Esophagus squamous epithelium (tissue), 5 donors: ENCODE measurements at regions not wholly inside any gene's neighbourhood (a gene's known extent, or its start where the extent isn't known, plus 50 kb on each side); places are given as distances from the start of the nearest gene placed in this dataset.

Source experiments
- DNase-seq: peaks from one replicate; lab custom pipeline; 2025; lab: John Stamatoyannopoulos, UW
- H3K27ac ChIP-seq, 4 donors: fragments of 200-600 bp; sonication (generic); one replicate each; pipeline ENCODE4 v1.5.1; 2016 to 2019; ENCODE audit warnings: mild to moderate bottlenecking in 1 of 4
- H3K27me3 ChIP-seq, 4 donors: fragments of 200-600 bp; sonication (generic); 1 replicate in 3 of 4; 2 replicates in 1 of 4; pipeline versions ENCODE4 v1.5.1 to v1.6.0; 2017 to 2021; ENCODE audit warnings: antibody characterized with exemption in 1 of 4
- H3K36me3 ChIP-seq, 3 donors: fragments of 200-600 bp; sonication (generic); one replicate each; pipeline ENCODE4 v1.5.1; 2016 to 2019
- H3K4me1 ChIP-seq, 3 donors: fragments of 200-600 bp; sonication (generic); one replicate each; pipeline ENCODE4 v1.5.1; 2017 to 2019
- H3K4me3 ChIP-seq, 4 donors: fragments of 200-600 bp; sonication (generic); 1 replicate in 3 of 4; 2 replicates in 1 of 4; pipeline ENCODE4 v1.5.1; 2016 to 2019; ENCODE audit warnings: mild to moderate bottlenecking in 2 of 4, moderate library complexity in 1 of 4
- H3K9me3 ChIP-seq, 3 donors: fragments of 200-600 bp; sonication (generic); one replicate each; pipeline ENCODE4 v1.5.1; 2016 to 2019
- POLR2A ChIP-seq, 4 donors: fragments of 450-650 bp; IDR thresholded peaks; one replicate each; pipeline ENCODE4 v1.6.1; 2017; ENCODE audit warnings: antibody characterized with exemption in 4 of 4, mild to moderate bottlenecking in 4 of 4, moderate library complexity in 3 of 4
- WGBS, 2 donors: methylation state at CpG; one replicate each; pipeline ENCODE4 v1.1.5; 2018; 5-methylcytosine and 5-hydroxymethylcytosine counted together
- intact Hi-C: fragments of 100-400 bp; cut with DNase I; formaldehyde crosslinking; loops from one replicate; pipeline ENCODE4 v1.15.0; 2022
- TF ChIP-seq, protein P1 (sequence below), 6 experiments: fragments of 450-650 bp in 4 of 6; fragments of 200-600 bp in 2 of 6; sonication (generic) in 2 of 6; IDR thresholded peaks; one replicate each; pipeline ENCODE4 v1.5.1; 2016 to 2019; ENCODE audit warnings: antibody characterized with exemption in 6 of 6, mild to moderate bottlenecking in 4 of 6, moderate library complexity in 4 of 6
- donor health status: DM: yes; HTN: yes; CAD: no.

DNA sequence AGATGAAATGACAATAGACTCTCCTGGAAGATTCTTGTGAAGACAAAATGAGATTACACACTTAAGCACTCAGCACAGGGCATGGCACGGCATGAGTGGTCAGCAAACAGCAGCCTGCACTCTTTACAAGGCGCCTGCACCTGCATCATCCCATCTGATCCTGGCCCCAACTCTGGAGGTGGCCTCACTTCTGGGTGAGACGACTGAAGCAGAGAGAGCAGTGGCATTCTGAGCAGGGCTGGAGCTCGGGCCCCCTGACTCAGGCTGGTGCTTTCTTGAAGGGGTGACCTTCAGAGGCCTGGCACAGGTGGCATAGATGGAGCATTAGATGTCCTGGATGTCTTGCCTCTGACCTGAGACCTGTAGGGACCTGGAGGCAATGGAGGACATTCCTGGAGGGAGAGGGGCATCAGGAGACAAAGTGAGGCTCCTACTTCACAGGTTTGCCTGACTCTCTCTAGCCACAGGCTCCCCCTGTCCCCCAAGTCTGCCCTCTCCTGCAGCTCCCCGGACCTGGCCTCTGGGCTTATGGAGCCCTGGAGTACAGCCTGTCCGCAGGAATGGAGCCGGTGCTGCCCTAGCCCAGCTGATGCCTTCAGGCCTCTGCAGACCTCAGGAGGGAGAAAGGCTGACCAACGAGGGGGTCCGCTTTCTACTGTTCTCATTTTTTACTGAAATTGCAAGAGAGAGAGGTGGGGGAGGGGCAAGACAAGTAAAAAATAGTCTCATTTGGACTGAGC, 65.5 kb upstream of the THY1 start:
- intact Hi-C loops = loop anchor here (10.0 kb wide), 1 partner anchor 616 kb away; no protein-coding TSS in a partner anchor
- DNase-seq = no peak
- no peak for TF ChIP-seq POLR2A (IDR thresholded peaks at IDR 0.05)
- TF ChIP-seq, protein P1, sequence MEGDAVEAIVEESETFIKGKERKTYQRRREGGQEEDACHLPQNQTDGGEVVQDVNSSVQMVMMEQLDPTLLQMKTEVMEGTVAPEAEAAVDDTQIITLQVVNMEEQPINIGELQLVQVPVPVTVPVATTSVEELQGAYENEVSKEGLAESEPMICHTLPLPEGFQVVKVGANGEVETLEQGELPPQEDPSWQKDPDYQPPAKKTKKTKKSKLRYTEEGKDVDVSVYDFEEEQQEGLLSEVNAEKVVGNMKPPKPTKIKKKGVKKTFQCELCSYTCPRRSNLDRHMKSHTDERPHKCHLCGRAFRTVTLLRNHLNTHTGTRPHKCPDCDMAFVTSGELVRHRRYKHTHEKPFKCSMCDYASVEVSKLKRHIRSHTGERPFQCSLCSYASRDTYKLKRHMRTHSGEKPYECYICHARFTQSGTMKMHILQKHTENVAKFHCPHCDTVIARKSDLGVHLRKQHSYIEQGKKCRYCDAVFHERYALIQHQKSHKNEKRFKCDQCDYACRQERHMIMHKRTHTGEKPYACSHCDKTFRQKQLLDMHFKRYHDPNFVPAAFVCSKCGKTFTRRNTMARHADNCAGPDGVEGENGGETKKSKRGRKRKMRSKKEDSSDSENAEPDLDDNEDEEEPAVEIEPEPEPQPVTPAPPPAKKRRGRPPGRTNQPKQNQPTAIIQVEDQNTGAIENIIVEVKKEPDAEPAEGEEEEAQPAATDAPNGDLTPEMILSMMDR (IDR thresholded peaks at IDR 0.05) = no peak
- Histone ChIP-seq H3K27me3 (peaks cover 0 to 21% (median 0%) of the 10 kb centered on the region in 4 donors), H3K4me3 (no peak overlapping the region), H3K27ac (no peak overlapping the region), H3K4me1 (no peaks in the 10 kb centered on the region), H3K36me3 (no peaks in the 10 kb centered on the region), H3K9me3 (no peaks in the 10 kb centered on the region)
- WGBS, 2 donors = 29 to 73% methylated on average over 2 to 7 of the region's 9 CpGs

DNA sequence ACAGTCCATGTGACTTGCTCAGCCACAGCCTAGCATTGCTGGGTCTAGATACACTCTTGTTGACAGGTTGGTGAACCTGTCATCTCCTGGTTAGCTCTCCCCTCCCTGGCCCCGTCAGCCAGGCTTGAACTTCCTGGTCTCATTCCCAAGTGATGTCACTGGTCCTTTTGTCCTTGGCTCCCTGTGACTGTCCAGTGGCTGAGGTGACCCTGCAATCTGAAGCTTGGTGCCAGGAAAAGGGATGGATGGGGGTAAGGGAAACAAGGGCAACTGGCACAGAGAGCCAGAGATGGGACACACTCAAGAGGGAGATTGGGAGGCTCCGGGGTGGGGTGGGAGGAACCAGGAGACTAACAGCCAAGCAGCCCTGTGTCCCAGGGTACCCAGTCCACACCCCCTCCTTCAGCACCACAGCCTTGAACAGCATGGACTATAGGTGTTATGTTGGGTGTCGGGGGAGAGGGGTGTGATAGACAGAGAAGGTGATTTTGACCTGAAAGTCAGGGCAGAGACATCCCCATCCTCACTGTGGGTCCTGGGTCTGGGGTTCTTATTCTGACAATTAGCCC, 63.8 kb upstream of the THY1 start:
- WGBS, 2 donors = 66 to 92% methylated on average over 2 to 3 of the region's 3 CpGs
- no peak for DNase-seq
- H3K4me3 ChIP-seq = no peak overlapping the region
- H3K9me3 ChIP-seq = no peaks in the 10 kb centered on the region
- intact Hi-C loops = loop anchor here (10.0 kb wide), 1 partner anchor 618 kb away; no protein-coding TSS in a partner anchor
- H3K27ac ChIP-seq = no peak overlapping the region
- H3K4me1 ChIP-seq = peaks cover 0 to under 1% (median 0%) of the 10 kb centered on the region in 3 donors
- H3K36me3 ChIP-seq = no peaks in the 10 kb centered on the region
- TF ChIP-seq POLR2A (IDR thresholded peaks at IDR 0.05) = no peak
- TF ChIP-seq, protein P1 (IDR thresholded peaks at IDR 0.05) = no peak
- peaks cover 0 to 27% (median 0%) of the 10 kb centered on the region in 4 donors for H3K27me3 ChIP-seq

DNA sequence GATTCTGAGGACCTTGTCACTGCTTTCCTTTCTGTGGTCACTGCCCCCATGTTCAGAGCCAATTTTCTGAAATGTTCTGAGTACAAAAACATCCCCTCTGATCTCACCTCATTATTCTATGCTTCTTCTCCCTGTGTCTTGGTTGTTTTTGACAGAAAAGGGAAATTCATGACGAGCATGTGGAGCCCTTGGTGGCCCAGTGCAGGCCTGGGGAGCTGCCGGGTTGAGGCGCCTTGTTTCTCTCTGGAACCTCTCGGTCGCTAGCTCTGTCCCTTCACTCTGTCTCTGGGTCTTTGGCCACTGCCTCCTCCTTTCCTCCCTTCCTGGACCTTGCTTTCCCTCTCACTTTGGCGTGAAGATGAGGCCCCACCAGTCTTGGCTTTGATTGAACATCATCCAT, 63.0 kb upstream of the THY1 start:
- TF ChIP-seq POLR2A (IDR thresholded peaks at IDR 0.05) = no peak
- TF ChIP-seq, protein P1 (IDR thresholded peaks at IDR 0.05) = no peak
- intact Hi-C loops = loop anchor here (10.0 kb wide), 1 partner anchor 619 kb away; no protein-coding TSS in a partner anchor
- Histone ChIP-seq H3K27me3 (peaks cover 0 to 31% (median 0%) of the 10 kb centered on the region in 4 donors), H3K27ac (no peak overlapping the region), H3K9me3 (no peaks in the 10 kb centered on the region), H3K36me3 (no peaks in the 10 kb centered on the region), H3K4me3 (no peak overlapping the region), H3K4me1 (peaks cover 0 to 8% (median 4%) of the 10 kb centered on the region in 3 donors)
- DNase-seq = no peak
- 80 to 84% methylated on average over 2 to 5 of the region's 6 CpGs for WGBS, 2 donors

DNA sequence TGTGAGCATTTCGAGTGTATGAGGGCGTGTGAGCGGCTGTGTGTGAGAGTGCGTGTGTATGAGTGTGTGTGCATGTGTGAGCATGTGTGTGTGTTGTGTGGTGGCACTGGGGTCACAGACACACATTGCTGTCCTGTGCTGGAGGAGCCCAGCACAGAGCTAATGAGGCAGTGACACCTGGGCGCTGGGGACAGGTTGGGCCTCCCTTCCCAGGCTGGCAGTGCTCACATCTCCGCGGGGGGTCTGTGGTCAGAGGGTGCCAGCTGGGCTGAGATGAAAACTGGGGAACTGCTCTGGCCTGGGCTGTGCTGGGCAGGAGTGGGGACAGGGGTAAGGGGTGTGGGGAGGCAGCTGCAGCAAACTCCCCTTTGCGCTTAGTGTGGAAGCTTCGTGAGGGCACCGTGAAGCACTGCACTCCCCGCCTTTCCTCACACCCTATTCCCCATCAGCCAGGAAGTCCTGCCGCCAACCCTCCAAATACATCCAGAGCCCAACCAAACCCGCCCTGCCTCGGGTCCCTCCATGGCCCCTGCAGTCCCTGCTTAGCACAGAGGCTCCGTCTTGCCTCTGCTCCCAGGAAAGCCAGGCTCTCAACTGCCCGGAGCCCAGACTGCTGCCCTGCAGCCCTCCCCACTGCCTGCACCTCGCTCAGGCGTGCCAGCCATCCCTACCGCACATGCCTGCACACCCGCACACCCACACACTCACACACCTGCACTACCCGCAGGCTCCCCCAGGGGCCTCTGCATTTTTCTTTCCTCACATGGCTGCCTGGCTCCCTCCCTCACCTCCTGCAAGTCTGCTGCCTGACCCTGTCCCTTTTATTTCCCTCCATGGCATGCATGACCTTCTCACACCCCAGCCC, 62.0 kb upstream of the THY1 start:
- Histone ChIP-seq H3K27ac (no peak overlapping the region), H3K4me3 (no peak overlapping the region), H3K27me3 (peaks cover 0 to 31% (median 0%) of the 10 kb centered on the region in 4 donors), H3K36me3 (no peaks in the 10 kb centered on the region), H3K9me3 (no peaks in the 10 kb centered on the region), H3K4me1 (peaks cover 0 to 12% (median 4%) of the 10 kb centered on the region in 3 donors)
- WGBS, 2 donors = 66 to 77% methylated on average over 13 to 21 of the region's 21 CpGs
- TF ChIP-seq, protein P1 (IDR thresholded peaks at IDR 0.05) = peak in 2 of 6 experiments; percentile 48 to 59
- TF ChIP-seq POLR2A (IDR thresholded peaks at IDR 0.05) = no peak
- no peak for DNase-seq
- intact Hi-C loops = loop anchor here (5.0 to 10.0 kb wide), 2 partner anchors 177 to 620 kb away; no protein-coding TSS in a partner anchor
